CD14-positive monocyte (primary cell): ENCODE measurements at regions not wholly inside any gene's neighbourhood (a gene's known extent, or its start where the extent isn't known, plus 50 kb on each side); places are given as distances from the start of the nearest gene placed in this dataset.

Experiments used
- DNase-seq, 3 donors: peaks; one replicate each; pipeline ENCODE4 v3.0.0-alpha.2; 2011 to 2022
- H2AFZ ChIP-seq: 2 replicates; pipeline ENCODE4 v1.6.0; 2012; ENCODE audit warnings: mild to moderate bottlenecking, low read depth, low read length, inconsistent platforms; ENCODE audit not compliant: insufficient read depth, poor library complexity, severe bottlenecking
- H3K27ac ChIP-seq, 2 donors: 1 replicate in 1 of 2; 2 replicates in 1 of 2; pipeline ENCODE4 v1.5.1; 2012 to 2013; ENCODE audit warnings: low read length in 2 of 2, control low read depth in 1 of 2, inconsistent platforms in 1 of 2, low read depth in 1 of 2, mild to moderate bottlenecking in 1 of 2
- H3K27me3 ChIP-seq, 2 donors: one replicate each; pipeline versions ENCODE4 v1.6.0 to v1.6.1; 2011 to 2013; ENCODE audit warnings: low read length in 2 of 2; ENCODE audit not compliant: control insufficient read depth in 2 of 2, insufficient read depth in 2 of 2
- H3K36me3 ChIP-seq, 2 donors: replicated peaks in 1 of 2; 1 replicate in 1 of 2; 2 replicates in 1 of 2; pipeline versions ENCODE4 v1.5.1 to v1.6.1; 2012 to 2013; ENCODE audit warnings: low read length in 2 of 2, control low read depth in 1 of 2, inconsistent platforms in 1 of 2, mild to moderate bottlenecking in 1 of 2; ENCODE audit not compliant: insufficient read depth in 2 of 2, control insufficient read depth in 1 of 2
- H3K4me1 ChIP-seq, 2 donors: 1 replicate in 1 of 2; 2 replicates in 1 of 2; pipeline versions ENCODE4 v1.5.1 to v1.6.1; 2012 to 2013; ENCODE audit warnings: low read length in 2 of 2, control low read depth in 1 of 2, inconsistent platforms in 1 of 2, mild to moderate bottlenecking in 1 of 2, moderate library complexity in 1 of 2; ENCODE audit not compliant: insufficient read depth in 2 of 2, control insufficient read depth in 1 of 2
- H3K4me2 ChIP-seq: replicated peaks from 2 replicates; pipeline ENCODE3; 2012; ENCODE audit warnings: low read length, moderate library complexity, mild to moderate bottlenecking; ENCODE audit not compliant: poor library complexity, severe bottlenecking; ENCODE audit errors: extremely low read depth
- H3K4me3 ChIP-seq, 3 experiments: fragments of 200-600 bp in 1 of 3; sonication (generic) in 1 of 3; replicated peaks in 1 of 3; 1 replicate in 2 of 3; 2 replicates in 1 of 3; pipeline ENCODE4 v1.5.1; 2011 to 2013; ENCODE audit warnings: low read length in 3 of 3, mild to moderate bottlenecking in 3 of 3, control low read depth in 2 of 3, low read depth in 2 of 3, inconsistent platforms in 1 of 3, moderate library complexity in 1 of 3
- H3K79me2 ChIP-seq: 2 replicates; pipeline ENCODE4 v1.6.0; 2012; ENCODE audit warnings: mild to moderate bottlenecking, control low read depth, inconsistent platforms, low read length, moderate library complexity; ENCODE audit not compliant: insufficient read depth
- H3K9ac ChIP-seq: 2 replicates; pipeline ENCODE4 v1.6.0; 2017; ENCODE audit warnings: low read length, mild to moderate bottlenecking; ENCODE audit not compliant: insufficient read depth, poor library complexity, severe bottlenecking
- H3K9me3 ChIP-seq, 2 donors: replicated peaks in 1 of 2; 1 replicate in 1 of 2; 2 replicates in 1 of 2; pipeline versions ENCODE4 v1.5.1 to v1.6.1; 2012 to 2013; ENCODE audit warnings: low read length in 2 of 2, control low read depth in 1 of 2; ENCODE audit not compliant: control insufficient read depth in 1 of 2, insufficient read depth in 1 of 2
- H4K20me1 ChIP-seq: 2 replicates; pipeline ENCODE4 v1.6.0; 2012; ENCODE audit warnings: mild to moderate bottlenecking, low read length, control low read depth, moderate library complexity; ENCODE audit not compliant: insufficient read depth
- H3K27ac Mint-ChIP-seq, 7 donors: one replicate each; pipeline ENCODE4 v1.8.0; 2020; ENCODE audit warnings: mild to moderate bottlenecking in 7 of 7, mixed read lengths in 7 of 7, moderate library complexity in 6 of 7, inconsistent platforms in 2 of 7
- H3K27me3 Mint-ChIP-seq, 3 donors: one replicate each; pipeline ENCODE4 v1.8.0; 2021 to 2022; ENCODE audit warnings: low read depth in 3 of 3, mild to moderate bottlenecking in 3 of 3, mixed read lengths in 3 of 3, moderate library complexity in 3 of 3, inconsistent platforms in 1 of 3
- H3K36me3 Mint-ChIP-seq, 2 donors: one replicate each; pipeline ENCODE4 v1.8.0; 2020; ENCODE audit warnings: mixed read lengths in 2 of 2, inconsistent platforms in 1 of 2, mild to moderate bottlenecking in 1 of 2
- H3K4me1 Mint-ChIP-seq: one replicate; pipeline ENCODE4 v1.8.0; 2020; ENCODE audit warnings: mild to moderate bottlenecking, mixed read lengths
- H3K4me3 Mint-ChIP-seq, 2 donors: one replicate each; pipeline ENCODE4 v1.8.0; 2020; ENCODE audit warnings: mild to moderate bottlenecking in 2 of 2, mixed read lengths in 2 of 2, moderate library complexity in 1 of 2
- H3K9me3 Mint-ChIP-seq, 7 donors: one replicate each; pipeline ENCODE4 v1.8.0; 2020 to 2022; ENCODE audit warnings: mixed read lengths in 7 of 7, mild to moderate bottlenecking in 6 of 7, moderate library complexity in 6 of 7, inconsistent platforms in 2 of 7
- CTCF ChIP-seq: fragments of 200-600 bp; IDR thresholded peaks from one replicate; pipeline ENCODE4 v1.8.0; 2022; ENCODE audit warnings: antibody characterized with exemption, mild to moderate bottlenecking
- WGBS: methylation state at CpG from one replicate; pipeline ENCODE4 v1.1.5; 2013; ENCODE audit warnings: missing lambda C conversion rate; ENCODE audit not compliant: insufficient coverage; 5-methylcytosine and 5-hydroxymethylcytosine counted together
- intact Hi-C, 2 donors: fragments of 100-400 bp; cut with micrococcal nuclease; formaldehyde crosslinking; loops; one replicate each; pipeline versions ENCODE4 v1.15.0 to v1.15.1; 2023

GRCh38 chr4:42341518-42342026, 55.7 kb upstream of the SHISA3 start:
- WGBS = 100% methylated on average over 1 of the region's 4 CpGs

GRCh38 chr4:42342459-42342858, 54.8 kb upstream of the SHISA3 start:
- H3K36me3 Mint-ChIP-seq = no peaks in the 10 kb centered on the region

More at GRCh38 chr4:42341518-42342026, 55.7 kb upstream of the SHISA3 start:
- no peaks in the 10 kb centered on the region for H3K4me1 Mint-ChIP-seq
- no peak overlapping the region for H3K27ac Mint-ChIP-seq
- no peak for DNase-seq
- Histone ChIP-seq H3K27me3 (no peaks in the 10 kb centered on the region), H2AFZ (no peak overlapping the region), H3K4me2 (no peak overlapping the region), H3K4me1 (no peaks in the 10 kb centered on the region), H3K36me3 (no peaks in the 10 kb centered on the region), H3K9ac (no peak overlapping the region), H3K4me3 (no peak overlapping the region), H4K20me1 (no peaks in the 10 kb centered on the region), H3K9me3 (no peaks in the 10 kb centered on the region), H3K79me2 (no peaks in the 10 kb centered on the region), H3K27ac (no peak overlapping the region)
- H3K9me3 Mint-ChIP-seq = peaks cover 0 to 5% (median 0%) of the 10 kb centered on the region in 7 donors
- no peak overlapping the region for H3K4me3 Mint-ChIP-seq
- TF ChIP-seq CTCF = no peak
- H3K27me3 Mint-ChIP-seq = peaks cover 6 to 17% (median 6%) of the 10 kb centered on the region in 3 donors
- no peaks in the 10 kb centered on the region for H3K36me3 Mint-ChIP-seq
- intact Hi-C loops = no loop called here

More at GRCh38 chr4:42342459-42342858, 54.8 kb upstream of the SHISA3 start:
- no peaks in the 10 kb centered on the region for H3K36me3 ChIP-seq
- H3K4me1 ChIP-seq = no peaks in the 10 kb centered on the region
- DNase-seq = no peak
- no peak overlapping the region for H3K27ac ChIP-seq
- no peak overlapping the region for H3K27ac Mint-ChIP-seq
- peaks cover 0 to 5% (median 2%) of the 10 kb centered on the region in 7 donors for H3K9me3 Mint-ChIP-seq
- no peaks in the 10 kb centered on the region for H3K4me1 Mint-ChIP-seq
- H2AFZ ChIP-seq = no peak overlapping the region
- no peak for TF ChIP-seq CTCF
- H3K79me2 ChIP-seq = no peaks in the 10 kb centered on the region
- H3K9ac ChIP-seq = no peak overlapping the region
- H4K20me1 ChIP-seq = no peaks in the 10 kb centered on the region
- H3K27me3 ChIP-seq = no peaks in the 10 kb centered on the region
- H3K27me3 Mint-ChIP-seq = peaks cover 6 to 17% (median 6%) of the 10 kb centered on the region in 3 donors
- WGBS = no CpG with 5 or more reads among the region's 2 CpGs
- H3K9me3 ChIP-seq = no peaks in the 10 kb centered on the region
- intact Hi-C loops = no loop called here
- no peak overlapping the region for H3K4me3 Mint-ChIP-seq
- no peak overlapping the region for H3K4me2 ChIP-seq
- no peak overlapping the region for H3K4me3 ChIP-seq
